H1 (cell line): ENCODE measurements at regions not wholly inside any gene's neighbourhood (a gene's known extent, or its start where the extent isn't known, plus 50 kb on each side); places are given as distances from the start of the nearest gene placed in this dataset.

Source experiments
- RNF2 ChIP-seq: fragments of 200-900, 300-1000 bp; sonication (generic); IDR thresholded peaks from 2 replicates; pipeline ENCODE4 v1.7.1; 2016; ENCODE audit warnings: borderline replicate concordance, low read depth, mild to moderate bottlenecking, antibody characterized with exemption, low read length; ENCODE audit not compliant: poor library complexity, severe bottlenecking; ENCODE audit errors: missing control alignments

DNA sequence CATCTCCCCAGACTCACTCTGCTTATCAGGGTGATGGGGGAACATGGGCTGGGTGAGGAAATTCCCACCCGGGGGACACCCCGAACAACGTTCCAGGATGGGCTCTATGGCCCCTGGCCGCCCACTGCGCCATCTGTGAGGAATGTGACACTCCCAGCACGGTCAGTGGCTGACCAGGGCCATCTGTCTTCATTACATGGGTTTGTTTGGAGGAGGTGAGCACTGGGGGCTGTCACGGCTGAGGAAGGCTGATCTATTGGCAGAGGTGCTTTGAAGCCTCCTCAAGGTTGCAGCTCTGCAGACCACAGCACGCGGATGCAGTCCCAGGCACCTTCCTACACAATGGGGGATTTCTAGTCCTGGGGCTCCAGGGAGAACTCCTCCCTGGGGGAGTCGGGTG lies 214.1 kb upstream of the FOXF1 start (continued):
- TF ChIP-seq RNF2: no peak
- TF ChIP-seq, all 59 proteins: peak for 0
